Mesodermal cell (in vitro differentiated cells): ENCODE measurements at regions not wholly inside any gene's neighbourhood (a gene's known extent, or its start where the extent isn't known, plus 50 kb on each side); places are given as distances from the start of the nearest gene placed in this dataset.

Experiments
- H3K27ac ChIP-seq: 2 replicates; pipeline ENCODE4 v1.7.0; 2013; ENCODE audit warnings: mild to moderate bottlenecking, low read depth, low read length, moderate library complexity; ENCODE audit not compliant: severe bottlenecking
- H3K36me3 ChIP-seq: 2 replicates; pipeline ENCODE4 v1.7.1; 2013; ENCODE audit warnings: mild to moderate bottlenecking, low read length, moderate library complexity; ENCODE audit not compliant: control insufficient read depth, insufficient read depth
- H3K4me1 ChIP-seq: one replicate; pipeline ENCODE4 v1.7.1; 2013; ENCODE audit warnings: mild to moderate bottlenecking, low read length; ENCODE audit not compliant: insufficient read depth, control insufficient read depth, poor library complexity, severe bottlenecking
- H3K4me3 ChIP-seq: 2 replicates; pipeline ENCODE4 v1.7.0; 2013; ENCODE audit warnings: low read length, control low read depth, mild to moderate bottlenecking; ENCODE audit not compliant: insufficient read depth, poor library complexity, severe bottlenecking; ENCODE audit errors: extremely low read depth
- H3K9me3 ChIP-seq: 2 replicates; pipeline ENCODE4 v1.7.1; 2013; ENCODE audit warnings: mild to moderate bottlenecking, low read length, moderate library complexity; ENCODE audit not compliant: control insufficient read depth
- WGBS, 2 experiments: methylation state at CpG; one replicate each; pipeline ENCODE4 v1.1.5; 2013; ENCODE audit warnings: missing lambda C conversion rate in 2 of 2; ENCODE audit not compliant: insufficient coverage in 2 of 2; 5-methylcytosine and 5-hydroxymethylcytosine counted together

GRCh38 chr16:35881654-35882053 lies 2422.2 kb downstream of the TP53TG3F start:
- Histone ChIP-seq H3K4me1 (no peaks in the 10 kb centered on the region), H3K4me3 (no peak overlapping the region), H3K36me3 (no peaks in the 10 kb centered on the region), H3K27ac (no peak overlapping the region), H3K9me3 (peaks cover 51% of the 10 kb centered on the region)
- WGBS, 2 experiments = 55 to 88% methylated on average over 1 to 2 of the region's 2 CpGs

GRCh38 chr16:35906440-35906839 lies 2447.0 kb downstream of the TP53TG3F start:
- WGBS, 2 experiments = 83% methylated on average over 1 of the region's 1 CpG; no CpG with 5 or more reads in 1 of the 2 experiments
- no peak overlapping the region for H3K4me3 ChIP-seq
- no peak overlapping the region for H3K27ac ChIP-seq
- no peaks in the 10 kb centered on the region for H3K4me1 ChIP-seq
- peaks cover 79% of the 10 kb centered on the region for H3K9me3 ChIP-seq
- H3K36me3 ChIP-seq = no peaks in the 10 kb centered on the region

GRCh38 chr16:35908152-35908551 lies 2448.7 kb downstream of the TP53TG3F start:
- Histone ChIP-seq H3K27ac (no peak overlapping the region), H3K4me1 (no peaks in the 10 kb centered on the region), H3K4me3 (no peak overlapping the region), H3K36me3 (no peaks in the 10 kb centered on the region), H3K9me3 (peaks cover 76% of the 10 kb centered on the region)
- WGBS, 2 experiments = 57 to 66% methylated on average over 5 of the region's 7 CpGs

GRCh38 chr16:35908942-35909341 lies 2449.5 kb downstream of the TP53TG3F start:
- no peaks in the 10 kb centered on the region for H3K4me1 ChIP-seq
- peaks cover 81% of the 10 kb centered on the region for H3K9me3 ChIP-seq
- WGBS, 2 experiments = 51 to 55% methylated on average over 2 of the region's 2 CpGs
- no peak overlapping the region for H3K4me3 ChIP-seq
- H3K36me3 ChIP-seq = no peaks in the 10 kb centered on the region
- no peak overlapping the region for H3K27ac ChIP-seq

- Histone ChIP-seq H3K9me3 (peaks cover 79% of the 10 kb centered on the region), H3K4me1 (no peaks in the 10 kb centered on the region), H3K4me3 (no peak overlapping the region), H3K27ac (no peak overlapping the region), H3K36me3 (no peaks in the 10 kb centered on the region)
- WGBS, 2 experiments = 71 to 88% methylated on average over 4 to 5 of the region's 6 CpGs
These were observed 2450.0 kb downstream of the TP53TG3F start for GRCh38 chr16:35909351-35909954.

- Histone ChIP-seq H3K27ac (no peak overlapping the region), H3K36me3 (no peaks in the 10 kb centered on the region), H3K9me3 (peaks cover 79% of the 10 kb centered on the region), H3K4me3 (no peak overlapping the region), H3K4me1 (no peaks in the 10 kb centered on the region)
- 60 to 78% methylated on average over 1 to 2 of the region's 4 CpGs for WGBS, 2 experiments
These were observed 2451.0 kb downstream of the TP53TG3F start for GRCh38 chr16:35910409-35910808.

GRCh38 chr16:35911899-35912298 lies 2452.5 kb downstream of the TP53TG3F start:
- Histone ChIP-seq H3K9me3 (peaks cover 76% of the 10 kb centered on the region), H3K4me3 (no peak overlapping the region), H3K36me3 (no peaks in the 10 kb centered on the region), H3K4me1 (no peaks in the 10 kb centered on the region), H3K27ac (no peak overlapping the region)
- 65 to 79% methylated on average over 5 to 7 of the region's 8 CpGs for WGBS, 2 experiments

GRCh38 chr16:35931722-35932121 lies 2472.3 kb downstream of the TP53TG3F start:
- WGBS, 2 experiments = 79 to 86% methylated on average over 2 to 3 of the region's 3 CpGs
- Histone ChIP-seq H3K4me3 (no peak overlapping the region), H3K4me1 (no peaks in the 10 kb centered on the region), H3K9me3 (peaks cover 68% of the 10 kb centered on the region), H3K36me3 (no peaks in the 10 kb centered on the region), H3K27ac (no peak overlapping the region)
